Gastroesophageal sphincter (tissue), 3 donors: ENCODE measurements at regions not wholly inside any gene's neighbourhood (a gene's known extent, or its start where the extent isn't known, plus 50 kb on each side); places are given as distances from the start of the nearest gene placed in this dataset.
"Not testable (repeated sequence)": the region's sequence is repeated elsewhere in the genome, so short reads cannot be mapped to it uniquely, and the experiment has no call there.

Experiments used
- CTCF ChIP-seq, 4 experiments: fragments of 200-600 bp in 2 of 4; fragments of 450-650 bp in 2 of 4; sonication (generic) in 1 of 4; IDR thresholded peaks; one replicate each; pipeline ENCODE4 v1.5.1; 2017 to 2019; ENCODE audit warnings: antibody characterized with exemption in 4 of 4, mild to moderate bottlenecking in 2 of 4, moderate library complexity in 2 of 4
- POLR2A ChIP-seq, 2 donors: fragments of 450-650 bp; IDR thresholded peaks; one replicate each; pipeline ENCODE4 v1.6.1; 2017; ENCODE audit warnings: antibody characterized with exemption in 2 of 2, mild to moderate bottlenecking in 2 of 2, moderate library complexity in 1 of 2

- not testable (repeated sequence) for TF ChIP-seq POLR2A, CTCF (IDR thresholded peaks at IDR 0.05)
Measured at GRCh38 chr12:131224226-131225065, 270.7 kb downstream of the ADGRD1 start.
